GM11168 (cell line): ENCODE measurements at regions not wholly inside any gene's neighbourhood (a gene's known extent, or its start where the extent isn't known, plus 50 kb on each side); places are given as distances from the start of the nearest gene placed in this dataset.

Experiments
- in situ Hi-C: fragments of 300-500 bp; cut with MboI; formaldehyde crosslinking; loops from one replicate; pipeline ENCODE4 v1.12.0; 2022; ENCODE audit warnings: low sequenced_read_pairs; ENCODE audit not compliant: unreplicated experiment

DNA sequence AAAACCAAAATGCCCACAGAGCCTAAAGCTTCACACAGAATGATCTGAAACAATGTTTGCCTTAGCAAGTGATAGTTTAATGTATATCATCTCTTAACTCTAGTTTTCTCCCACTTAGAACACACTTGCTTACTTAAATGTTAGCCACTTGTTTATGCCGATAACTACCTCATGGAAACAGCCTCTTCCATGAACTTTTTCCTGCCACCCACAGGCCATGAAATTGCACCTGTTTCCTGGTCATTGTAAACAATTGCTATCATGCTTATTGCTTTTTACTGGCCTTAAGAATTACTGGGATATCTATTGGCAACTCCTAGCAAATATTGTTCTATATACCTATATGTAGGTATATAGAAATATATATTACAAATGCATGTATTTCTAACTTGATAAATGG is 231.1 kb downstream of the HDGFL1 start:
- in situ Hi-C loops = no loop called here

DNA sequence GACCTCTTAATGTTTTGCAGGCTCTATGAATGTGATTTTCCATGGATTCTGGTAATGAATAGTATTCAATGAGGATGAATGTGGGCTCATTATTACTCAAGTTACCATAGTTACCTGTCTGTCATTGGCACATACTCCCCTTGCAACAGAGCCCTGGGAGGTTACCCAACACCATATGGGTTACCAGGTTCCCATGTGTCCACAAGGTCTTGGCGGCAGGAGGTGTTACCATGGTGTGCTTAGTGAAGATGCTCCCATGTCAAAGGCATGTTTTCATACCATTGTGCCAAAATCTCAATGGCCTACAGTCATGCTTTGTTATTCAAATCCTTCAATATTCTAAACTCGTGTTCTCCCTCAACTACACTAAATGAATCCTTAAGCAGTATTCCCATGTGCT is 232.5 kb downstream of the HDGFL1 start:
- in situ Hi-C loops = no loop called here

DNA sequence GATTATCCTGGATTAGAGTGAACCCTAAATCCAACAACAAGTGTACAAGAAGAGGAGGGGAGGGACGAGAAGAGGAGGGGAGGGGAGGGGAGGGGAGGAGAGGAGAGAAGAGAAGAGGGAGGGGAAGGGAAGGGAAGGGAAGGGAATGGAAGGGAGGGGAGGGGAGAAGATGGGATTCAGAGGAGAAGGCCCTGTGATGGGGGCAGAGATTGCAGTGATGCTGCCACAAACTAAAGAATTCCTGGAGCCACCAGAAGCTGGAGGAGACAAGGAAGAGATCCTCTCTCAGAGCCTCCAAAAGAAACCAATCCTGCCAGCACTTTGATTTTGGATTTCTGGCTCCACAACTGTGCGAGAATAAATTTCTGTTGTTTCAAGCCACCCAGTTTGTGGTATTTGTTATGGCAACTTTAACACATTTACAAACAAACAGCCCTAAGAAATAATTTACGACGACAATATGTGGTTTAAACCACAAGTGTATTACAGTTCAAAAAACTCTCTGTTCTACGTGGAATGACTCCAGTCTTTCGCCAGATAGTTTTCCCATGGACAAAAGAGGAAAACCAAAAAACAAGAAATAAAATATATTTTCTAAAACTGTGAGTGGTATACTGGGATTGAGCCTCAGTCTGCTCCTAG is 235.4 kb downstream of the HDGFL1 start:
- in situ Hi-C loops = no loop called here

DNA sequence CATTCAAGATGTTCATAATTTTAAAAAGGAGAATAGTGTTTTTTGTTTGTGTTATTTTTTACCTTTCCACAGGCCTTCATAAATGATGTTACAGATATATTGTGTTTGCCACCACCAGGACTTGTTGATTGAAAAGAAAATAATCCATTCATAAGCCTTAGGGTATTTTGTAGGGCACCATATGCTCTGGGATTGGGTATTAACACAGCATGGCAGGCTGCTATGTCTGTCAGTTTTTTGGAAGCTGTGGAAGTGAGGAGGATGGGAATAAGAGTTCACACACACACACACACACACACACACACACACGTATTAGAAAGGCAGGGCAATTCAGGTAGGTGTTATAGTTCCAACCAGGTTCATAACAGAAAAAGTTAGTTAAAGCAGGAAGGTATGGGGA is 237.9 kb downstream of the HDGFL1 start:
- in situ Hi-C loops = no loop called here

DNA sequence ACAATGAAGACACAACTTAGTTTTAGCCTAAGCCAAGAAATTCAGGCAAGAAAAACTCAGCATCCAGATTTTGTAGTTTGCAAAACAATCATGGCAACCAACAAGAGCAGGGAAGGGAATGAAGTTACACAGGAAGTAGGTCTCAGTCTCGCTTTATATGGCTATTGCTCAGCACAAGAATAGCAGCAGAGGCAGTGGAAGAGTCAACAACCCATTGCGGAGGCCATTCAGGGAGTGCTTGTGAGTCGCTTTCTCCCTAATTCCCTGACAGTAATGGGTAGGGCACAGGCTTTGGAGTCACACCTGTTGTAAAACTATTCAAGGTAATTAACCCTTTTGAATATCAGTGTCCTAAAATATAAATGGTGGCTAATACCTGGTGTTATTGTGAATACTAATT is 238.5 kb downstream of the HDGFL1 start:
- in situ Hi-C loops = no loop called here

DNA sequence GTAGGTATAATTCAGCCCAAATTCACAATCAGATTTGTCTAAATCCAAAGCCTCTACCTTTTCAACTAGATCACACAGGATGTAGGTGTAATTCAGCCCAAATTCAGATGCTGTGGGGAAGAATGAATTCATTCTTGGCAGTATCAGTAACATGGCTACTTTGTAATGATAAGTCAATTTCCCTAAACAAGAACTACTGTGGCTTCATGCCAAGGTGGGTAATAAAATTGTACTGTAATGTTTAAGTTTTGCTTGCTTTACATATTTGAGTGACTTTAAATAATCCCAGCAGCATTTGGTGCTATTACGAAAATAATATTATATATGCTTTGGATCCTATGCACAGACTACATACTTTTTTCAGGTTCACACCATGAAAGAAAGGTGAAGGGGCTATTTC is 239.1 kb downstream of the HDGFL1 start:
- in situ Hi-C loops = no loop called here

DNA sequence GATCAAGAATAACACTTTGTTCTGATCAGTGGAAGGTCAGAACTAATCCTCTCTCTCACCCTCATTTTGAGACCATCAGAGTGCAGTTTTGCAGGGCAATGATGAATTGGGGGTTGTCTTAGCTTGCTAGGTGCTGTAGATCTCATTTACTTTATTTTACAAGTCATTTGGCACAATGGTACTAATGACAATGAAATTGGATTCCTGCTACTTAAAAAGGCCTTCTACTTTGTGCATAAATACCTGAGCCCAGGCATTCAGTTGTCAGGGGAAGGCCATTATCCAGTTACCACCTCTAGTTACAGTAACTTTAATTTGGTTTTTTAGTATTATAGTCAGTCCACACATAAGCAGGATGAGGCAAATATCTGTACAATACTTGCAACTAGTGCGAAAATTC is 240.0 kb downstream of the HDGFL1 start:
- in situ Hi-C loops = no loop called here

DNA sequence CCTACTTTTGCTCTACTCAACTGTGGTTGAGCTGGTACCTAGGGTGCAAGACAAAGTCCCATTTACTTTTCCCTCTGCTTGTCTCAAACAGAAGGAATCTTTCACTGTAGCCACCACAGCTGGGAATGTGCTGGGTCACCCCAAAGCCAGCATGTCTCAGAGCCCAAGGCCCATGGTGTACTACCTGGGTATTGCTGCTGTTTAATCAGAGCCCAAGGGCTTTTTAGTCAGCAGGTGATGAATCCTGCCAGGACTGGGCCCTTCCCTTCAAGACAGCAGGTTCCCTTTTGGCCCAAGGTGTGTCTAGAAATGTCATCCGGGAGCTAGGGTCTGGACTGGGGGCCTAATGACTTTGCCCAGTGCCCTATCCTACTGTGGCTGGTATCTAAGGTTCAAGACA is 249.8 kb downstream of the HDGFL1 start:
- in situ Hi-C loops = no loop called here

DNA sequence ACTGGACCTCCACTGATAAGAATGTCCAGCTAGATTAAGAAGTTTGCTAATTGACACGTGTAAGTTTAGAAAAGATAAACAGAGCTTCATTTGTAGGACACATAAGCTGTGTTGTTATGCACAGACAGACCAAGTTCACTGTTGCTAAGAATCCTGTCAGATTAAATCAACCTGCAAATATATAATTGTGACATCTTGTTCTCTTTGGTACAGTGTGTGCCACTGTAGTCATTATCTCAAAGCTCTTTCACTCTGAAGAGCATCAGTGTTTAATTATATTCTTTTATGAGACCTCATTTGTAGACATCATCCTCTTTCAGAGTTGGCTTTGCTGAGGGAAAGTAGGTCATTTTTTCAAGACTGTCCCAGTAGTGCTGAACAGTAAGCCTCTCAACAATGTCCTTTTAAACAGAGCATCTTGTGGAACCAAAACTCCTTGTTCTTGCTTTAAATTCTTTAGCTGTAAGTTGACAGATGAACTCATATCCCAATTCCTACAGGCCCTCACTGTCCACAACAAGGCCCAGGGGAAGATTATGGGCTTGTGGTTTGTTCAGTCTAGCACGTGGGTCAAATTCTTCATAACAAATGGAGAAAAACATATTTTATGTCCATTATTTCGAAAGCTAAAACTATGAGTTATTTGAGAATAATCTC is 252.4 kb downstream of the HDGFL1 start:
- in situ Hi-C loops = no loop called here

DNA sequence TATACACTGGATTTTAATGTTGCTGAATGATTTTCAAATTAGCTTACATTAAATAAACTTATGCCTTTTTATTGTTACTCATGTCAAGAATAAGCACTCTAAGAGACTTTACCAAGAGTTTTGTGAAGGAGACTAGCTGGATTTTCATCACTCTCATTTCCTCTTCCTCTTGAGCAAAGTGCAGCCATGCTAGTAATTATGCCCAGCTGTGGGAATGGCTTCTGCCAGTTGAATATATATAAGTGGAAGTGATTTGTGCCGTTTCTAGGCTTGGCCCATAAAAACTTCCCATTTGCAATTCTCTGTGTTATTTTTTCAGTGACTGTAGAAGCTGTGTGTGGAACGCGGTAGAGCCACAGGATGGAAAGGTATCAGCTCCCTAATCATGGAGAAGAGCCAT is 255.8 kb downstream of the HDGFL1 start:
- in situ Hi-C loops = no loop called here

DNA sequence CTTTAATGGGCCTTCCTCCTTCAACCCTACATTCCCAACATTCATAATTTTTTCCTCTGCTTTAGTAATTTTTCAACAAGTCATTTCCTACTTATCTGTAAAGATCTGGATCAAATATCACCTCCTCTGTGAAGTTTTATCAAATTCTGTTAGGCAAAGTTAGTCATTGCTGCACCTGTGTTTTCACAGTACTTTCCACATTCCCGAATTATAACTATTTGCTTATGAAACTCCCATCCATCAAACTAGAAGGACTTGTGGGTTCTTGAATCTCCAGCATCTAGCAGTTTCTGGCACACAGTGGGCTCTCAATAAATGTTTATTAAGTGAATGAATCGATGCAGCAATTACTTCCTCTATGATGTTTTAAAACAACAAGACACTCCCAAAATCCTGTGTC is 257.6 kb downstream of the HDGFL1 start:
- in situ Hi-C loops = no loop called here

DNA sequence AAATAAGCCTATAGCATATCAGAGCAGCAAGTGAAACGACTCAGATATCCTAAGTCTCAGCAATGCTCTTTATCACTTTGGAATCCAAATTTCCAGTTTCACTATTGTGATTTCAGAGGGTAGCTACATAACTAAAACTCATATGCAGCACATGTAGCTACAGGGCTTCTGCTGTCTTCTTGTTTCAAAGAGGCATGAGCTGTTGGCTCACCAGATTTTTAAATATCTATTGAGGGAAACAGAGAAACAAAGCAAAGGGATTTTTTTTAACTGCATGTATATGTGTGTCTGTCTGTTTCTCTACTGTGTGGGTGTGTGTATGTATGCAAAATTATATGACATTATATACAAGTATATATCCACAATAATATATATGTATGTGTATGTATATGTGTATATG is 258.4 kb downstream of the HDGFL1 start:
- in situ Hi-C loops = no loop called here

DNA sequence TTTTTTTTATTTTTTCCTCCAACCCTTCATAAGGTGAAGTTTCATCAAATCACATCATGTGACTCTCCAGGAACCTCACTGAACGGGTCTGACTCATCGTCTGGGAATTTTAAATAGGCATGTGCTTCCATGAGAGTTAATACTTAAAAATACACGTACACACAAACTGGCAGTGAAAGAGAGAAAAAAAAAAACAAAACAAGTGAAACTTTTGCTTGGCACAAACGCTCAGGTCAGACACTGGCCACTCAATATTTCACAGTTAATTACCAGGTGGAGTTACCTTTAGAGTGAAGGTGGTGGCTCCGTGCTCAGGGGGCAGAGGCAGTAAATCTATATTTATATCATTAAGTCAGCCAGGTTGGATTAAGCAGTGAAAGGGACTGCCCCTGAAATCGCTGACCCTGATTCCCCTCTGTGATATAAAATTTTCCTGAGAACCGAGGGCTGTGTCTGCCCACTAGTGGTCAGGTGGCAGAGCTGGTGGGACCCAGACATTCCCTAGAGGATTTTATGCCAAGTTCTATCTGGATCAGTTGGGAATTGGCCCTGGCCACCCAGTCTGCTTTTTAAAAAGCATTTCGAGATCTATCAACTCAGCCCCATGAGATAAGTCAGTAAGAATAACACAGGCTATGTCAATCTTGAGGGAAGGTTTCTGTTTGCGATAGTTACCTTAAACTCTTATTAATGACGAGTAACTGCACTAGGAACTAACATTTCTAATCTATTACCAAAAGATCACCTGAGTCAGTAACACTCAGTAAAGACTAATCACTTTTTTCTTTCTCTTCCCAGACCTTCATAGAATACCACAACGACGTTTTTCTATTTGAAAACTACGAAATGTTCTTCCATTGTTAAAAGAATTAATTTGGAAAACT is 259.1 kb downstream of the HDGFL1 start:
- in situ Hi-C loops = no loop called here

DNA sequence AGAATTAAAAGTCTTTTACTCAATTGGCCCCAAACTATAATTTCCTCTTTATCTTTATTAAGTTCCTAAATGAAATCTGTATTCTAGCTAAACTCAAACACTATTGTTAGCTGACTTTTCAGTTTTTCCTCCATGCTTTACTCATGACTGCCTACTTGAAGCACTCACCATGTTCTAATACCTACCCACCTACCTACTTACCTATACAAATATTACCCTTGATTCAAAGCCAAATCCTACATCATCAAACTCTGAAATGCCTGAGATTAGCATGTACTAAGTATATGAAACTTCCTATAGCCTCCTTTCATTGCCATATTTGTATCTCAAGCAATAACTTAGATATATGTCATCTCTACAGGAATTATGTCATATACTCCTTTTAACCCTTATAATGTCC is 259.7 kb downstream of the HDGFL1 start:
- in situ Hi-C loops = no loop called here

DNA sequence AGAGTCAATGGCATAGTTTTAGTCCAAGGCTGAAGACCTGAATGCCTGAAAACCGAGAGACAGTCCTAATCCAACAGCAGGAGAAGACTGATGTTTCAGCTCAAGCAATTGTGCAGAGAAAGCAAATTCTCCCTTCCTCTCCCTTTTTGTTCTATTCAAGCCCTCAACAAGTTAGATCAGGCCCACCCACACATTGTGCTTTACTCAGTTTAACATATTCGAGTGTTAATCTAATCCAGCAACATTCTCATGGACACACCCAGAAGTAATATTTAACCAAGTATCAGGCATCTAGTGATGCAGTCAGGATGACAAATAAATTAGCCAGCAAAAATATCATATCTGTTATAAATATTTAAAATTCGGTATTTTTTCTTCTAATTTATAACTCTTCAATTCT is 261.1 kb downstream of the HDGFL1 start:
- in situ Hi-C loops = no loop called here

DNA sequence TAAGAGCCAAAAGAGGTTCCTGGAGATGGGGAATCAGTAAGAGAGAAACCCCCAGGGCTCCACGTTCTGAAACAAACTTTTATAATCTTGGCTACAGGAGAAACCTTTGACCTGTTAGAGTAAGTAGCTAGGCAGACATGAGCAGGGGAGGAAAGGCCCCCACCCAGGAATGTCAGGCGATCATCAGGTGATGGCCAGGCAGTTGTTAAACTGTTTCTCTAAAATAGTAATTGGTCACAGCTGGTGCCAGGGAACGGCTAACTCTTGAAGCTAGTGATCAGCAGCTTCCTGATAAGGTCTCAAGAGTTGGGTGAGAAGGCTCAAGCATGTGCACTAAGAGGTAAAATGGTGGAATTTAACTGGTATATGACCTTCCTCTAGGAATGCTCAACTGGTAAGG is 263.8 kb downstream of the HDGFL1 start:
- in situ Hi-C loops = no loop called here

DNA sequence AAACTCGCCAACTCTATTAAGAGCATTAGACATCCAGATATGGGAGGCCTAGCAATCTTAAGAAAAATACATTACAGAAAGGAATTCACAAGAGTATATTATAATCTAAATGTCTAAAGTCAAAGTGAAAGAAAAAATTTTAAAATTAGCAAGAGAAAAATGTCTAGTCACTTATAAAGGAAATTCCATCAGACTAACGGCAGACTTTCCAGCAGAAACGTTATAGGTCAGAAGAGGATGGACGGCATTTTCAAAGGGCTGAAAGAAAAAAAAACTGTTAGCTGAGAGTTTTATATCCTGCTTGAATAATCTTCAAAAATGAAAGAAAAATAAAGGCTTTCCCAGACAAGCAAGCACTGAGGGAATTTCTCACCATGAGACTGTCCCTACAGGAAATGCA is 269.0 kb downstream of the HDGFL1 start:
- in situ Hi-C loops = no loop called here

DNA sequence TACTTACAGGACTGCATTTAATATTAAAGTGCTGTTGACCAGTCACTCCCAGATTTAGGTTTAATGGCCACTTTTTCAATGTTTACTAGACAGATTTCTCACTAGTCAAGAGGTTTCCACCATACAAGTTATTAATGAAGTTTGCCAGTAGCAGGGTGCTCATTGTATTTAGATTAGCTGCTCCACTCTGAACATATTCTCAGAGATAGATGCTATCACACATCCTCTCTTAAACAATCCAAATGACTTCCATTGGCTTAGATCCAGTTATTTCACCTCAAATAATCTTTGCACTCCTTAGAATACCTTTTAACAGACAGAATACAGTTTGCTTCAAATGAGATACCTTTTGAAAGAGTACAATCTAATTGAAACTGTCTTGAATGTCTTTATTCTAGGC is 276.1 kb downstream of the HDGFL1 start:
- in situ Hi-C loops = no loop called here

DNA sequence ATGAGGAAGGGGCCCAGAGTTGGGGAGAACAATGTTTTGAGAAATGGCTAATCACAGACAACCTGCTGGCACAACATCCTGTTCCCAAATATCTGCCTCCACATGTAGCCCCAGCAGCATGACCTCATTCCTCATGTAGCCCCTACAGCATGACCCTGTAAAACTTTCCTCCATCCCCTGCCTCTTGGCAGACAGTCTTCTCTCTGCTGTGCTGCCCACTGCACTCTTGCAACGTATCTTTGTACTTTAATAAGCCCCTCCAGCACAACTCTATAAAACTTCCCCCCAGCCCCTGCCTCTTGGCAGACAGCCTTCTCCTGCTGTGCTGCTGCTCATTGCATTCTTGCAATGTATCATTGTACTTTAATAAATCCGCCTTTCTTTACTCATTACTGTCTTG is 278.8 kb downstream of the HDGFL1 start:
- in situ Hi-C loops = no loop called here

DNA sequence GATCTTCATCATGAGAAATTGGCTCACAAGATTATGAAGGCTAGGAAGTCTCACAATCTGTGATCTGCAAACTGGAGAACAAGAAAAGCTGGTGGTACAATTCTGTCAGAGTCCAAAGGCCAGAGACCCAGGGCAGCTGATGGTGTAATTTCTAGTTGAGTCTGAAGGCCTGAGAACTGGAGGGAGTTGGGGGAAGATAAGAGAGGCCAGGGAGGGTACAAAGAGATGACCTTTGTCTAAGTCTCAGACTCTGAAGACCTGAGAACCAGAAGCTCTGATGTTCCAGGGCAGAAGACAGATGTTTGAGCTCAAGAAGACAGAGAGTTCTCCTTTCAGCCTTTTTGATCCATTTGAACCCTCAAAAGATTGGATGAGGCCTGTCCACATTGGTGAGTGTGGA is 280.6 kb downstream of the HDGFL1 start:
- in situ Hi-C loops = no loop called here

DNA sequence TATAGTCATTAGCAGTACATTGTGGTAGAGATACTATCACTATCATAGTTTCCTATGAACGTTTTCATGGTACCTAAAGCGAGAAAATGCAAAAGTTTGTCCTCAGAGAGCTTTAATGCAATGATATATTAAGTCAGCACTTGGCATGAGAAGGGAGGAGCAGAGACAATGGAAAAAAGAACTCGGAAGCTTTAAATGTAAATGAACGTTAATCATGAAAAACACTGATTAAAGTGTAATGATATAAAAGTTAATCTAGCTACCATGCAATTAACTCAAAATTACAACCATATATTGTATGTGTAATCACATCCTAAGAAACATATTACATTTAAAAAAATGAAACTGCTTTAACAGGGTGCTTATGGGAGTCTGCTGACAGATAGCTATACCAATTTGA is 282.7 kb downstream of the HDGFL1 start:
- in situ Hi-C loops = no loop called here
